Lung (tissue), 11 donors: ENCODE measurements at regions not wholly inside any gene's neighbourhood (a gene's known extent, or its start where the extent isn't known, plus 50 kb on each side); places are given as distances from the start of the nearest gene placed in this dataset.

ENCODE experiments used
- ATAC-seq: fragments of 200-7000 bp; cut with Tn5 transposase; one replicate; pipeline ENCODE4 v1.9.1; 2020; ENCODE audit warnings: moderate number of reproducible peaks; ENCODE audit not compliant: insufficient read depth, low FRiP score
- DNase-seq, 3 donors: peaks; one replicate each; pipeline ENCODE4 v3.0.0-alpha.2; 2013 to 2017
- H3K27ac ChIP-seq, 2 donors: one replicate each; pipeline ENCODE4 v1.5.1; 2013; ENCODE audit warnings: mild to moderate bottlenecking in 2 of 2, moderate library complexity in 2 of 2, control low read depth in 1 of 2, inconsistent platforms in 1 of 2, low read depth in 1 of 2, low read length in 1 of 2
- H3K27me3 ChIP-seq, 3 donors: one replicate each; pipeline ENCODE4 v1.5.1; 2013; ENCODE audit warnings: low read length in 2 of 3; ENCODE audit not compliant: control insufficient read depth in 3 of 3, insufficient read depth in 3 of 3
- H3K36me3 ChIP-seq, 4 donors: one replicate each; pipeline ENCODE4 v1.5.1; 2013; ENCODE audit warnings: low read length in 4 of 4, mild to moderate bottlenecking in 1 of 4, moderate library complexity in 1 of 4; ENCODE audit not compliant: control insufficient read depth in 4 of 4, insufficient read depth in 4 of 4
- H3K4me1 ChIP-seq, 5 donors: one replicate each; pipeline ENCODE4 v1.5.1; 2013; ENCODE audit warnings: low read length in 5 of 5, mild to moderate bottlenecking in 2 of 5, moderate library complexity in 1 of 5; ENCODE audit not compliant: control insufficient read depth in 5 of 5, insufficient read depth in 5 of 5
- H3K4me3 ChIP-seq: one replicate; pipeline ENCODE4 v1.5.1; 2013; ENCODE audit warnings: mild to moderate bottlenecking, control low read depth, moderate library complexity
- H3K9ac ChIP-seq, 2 donors: one replicate each; pipeline ENCODE4 v1.5.1; 2013; ENCODE audit warnings: low read length in 2 of 2, control low read depth in 1 of 2; ENCODE audit not compliant: insufficient read depth in 1 of 2
- H3K9me3 ChIP-seq, 4 donors: one replicate each; pipeline ENCODE4 v1.5.1; 2013; ENCODE audit warnings: low read length in 3 of 4, mild to moderate bottlenecking in 1 of 4, moderate library complexity in 1 of 4; ENCODE audit not compliant: control insufficient read depth in 4 of 4, insufficient read depth in 3 of 4
- WGBS, 2 donors: extraction: QIAGEN DNeasy Blood & Tissue Kit; methylation state at CpG; one replicate each; pipeline ENCODE4 v1.1.7; 2013; 5-methylcytosine and 5-hydroxymethylcytosine counted together
- TF ChIP-seq, protein P1 (sequence below): IDR thresholded peaks from 2 replicates; pipeline ENCODE4 v1.5.1; 2012; ENCODE audit warnings: mild to moderate bottlenecking; ENCODE audit errors: control extremely low read depth, extremely low read depth
- donor health status: control.
- donor health status: control.
- donor health status: Bipolar disorder and iron deficiency.
- donor health status: healthy.
- donor health status: DM: yes; HTN: yes; CAD: no.

DNA sequence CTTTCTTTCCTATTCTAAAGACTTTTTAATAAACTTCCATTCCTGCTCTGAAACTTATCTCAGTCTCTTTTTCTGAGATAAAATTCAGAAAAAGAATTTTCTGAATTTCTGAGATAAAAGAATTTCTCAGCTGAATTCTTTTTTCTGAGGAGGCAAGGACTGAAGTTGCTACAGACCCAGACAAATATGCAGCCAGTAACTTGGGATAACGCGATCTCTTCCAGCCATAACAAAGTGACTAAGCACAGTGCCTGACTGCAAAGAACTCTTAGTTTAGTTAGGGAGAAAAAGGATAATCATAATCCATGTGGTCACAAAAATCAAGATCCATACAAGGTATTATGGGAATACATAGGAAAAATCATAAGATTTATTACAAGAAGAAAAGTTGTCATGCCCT is 222.0 kb upstream of the GAP43 start:
- Histone ChIP-seq H3K27ac (no peak overlapping the region), H3K9me3 (no peaks in the 10 kb centered on the region), H3K4me3 (no peak overlapping the region), H3K27me3 (no peaks in the 10 kb centered on the region), H3K36me3 (no peaks in the 10 kb centered on the region), H3K4me1 (no peaks in the 10 kb centered on the region), H3K9ac (no peak overlapping the region)
- TF ChIP-seq, protein P1, sequence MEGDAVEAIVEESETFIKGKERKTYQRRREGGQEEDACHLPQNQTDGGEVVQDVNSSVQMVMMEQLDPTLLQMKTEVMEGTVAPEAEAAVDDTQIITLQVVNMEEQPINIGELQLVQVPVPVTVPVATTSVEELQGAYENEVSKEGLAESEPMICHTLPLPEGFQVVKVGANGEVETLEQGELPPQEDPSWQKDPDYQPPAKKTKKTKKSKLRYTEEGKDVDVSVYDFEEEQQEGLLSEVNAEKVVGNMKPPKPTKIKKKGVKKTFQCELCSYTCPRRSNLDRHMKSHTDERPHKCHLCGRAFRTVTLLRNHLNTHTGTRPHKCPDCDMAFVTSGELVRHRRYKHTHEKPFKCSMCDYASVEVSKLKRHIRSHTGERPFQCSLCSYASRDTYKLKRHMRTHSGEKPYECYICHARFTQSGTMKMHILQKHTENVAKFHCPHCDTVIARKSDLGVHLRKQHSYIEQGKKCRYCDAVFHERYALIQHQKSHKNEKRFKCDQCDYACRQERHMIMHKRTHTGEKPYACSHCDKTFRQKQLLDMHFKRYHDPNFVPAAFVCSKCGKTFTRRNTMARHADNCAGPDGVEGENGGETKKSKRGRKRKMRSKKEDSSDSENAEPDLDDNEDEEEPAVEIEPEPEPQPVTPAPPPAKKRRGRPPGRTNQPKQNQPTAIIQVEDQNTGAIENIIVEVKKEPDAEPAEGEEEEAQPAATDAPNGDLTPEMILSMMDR: no peak
- DNase-seq (no peak), ATAC-seq (no peak)
- 83 to 88% methylated on average over 2 of the region's 2 CpGs for WGBS, 2 donors

DNA sequence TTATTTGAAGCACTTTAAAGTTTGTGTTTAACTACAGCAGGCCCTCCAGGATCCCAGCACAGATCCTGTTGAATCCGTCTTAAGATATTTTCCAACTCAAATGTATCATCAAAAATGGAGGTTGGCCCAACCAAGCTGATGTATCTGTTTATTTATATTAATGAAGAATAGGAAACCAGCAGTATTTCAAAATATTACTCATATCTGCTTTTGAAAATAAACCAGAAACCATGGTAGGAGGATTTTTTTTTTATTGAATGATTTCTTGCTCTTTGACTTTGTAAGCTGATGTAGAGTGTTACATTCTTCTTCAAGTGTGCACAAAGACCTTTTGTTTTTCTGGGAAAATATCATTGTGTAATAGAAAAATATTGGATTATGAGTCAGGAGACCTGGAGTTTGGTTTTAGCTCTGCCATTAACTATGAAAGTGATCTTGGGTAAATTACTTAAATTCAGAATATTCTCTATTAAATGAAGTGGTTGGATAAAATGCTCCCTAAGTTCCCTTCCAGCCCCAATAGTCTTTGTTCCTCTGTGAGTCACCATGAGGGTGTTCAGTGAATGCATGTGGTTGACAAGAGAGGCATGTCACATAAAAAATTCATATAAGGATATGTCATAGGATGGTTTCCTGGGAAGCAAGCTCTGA is 221.3 kb upstream of the GAP43 start:
- ATAC-seq: no peak
- no peak overlapping the region for H3K27ac ChIP-seq

DNA sequence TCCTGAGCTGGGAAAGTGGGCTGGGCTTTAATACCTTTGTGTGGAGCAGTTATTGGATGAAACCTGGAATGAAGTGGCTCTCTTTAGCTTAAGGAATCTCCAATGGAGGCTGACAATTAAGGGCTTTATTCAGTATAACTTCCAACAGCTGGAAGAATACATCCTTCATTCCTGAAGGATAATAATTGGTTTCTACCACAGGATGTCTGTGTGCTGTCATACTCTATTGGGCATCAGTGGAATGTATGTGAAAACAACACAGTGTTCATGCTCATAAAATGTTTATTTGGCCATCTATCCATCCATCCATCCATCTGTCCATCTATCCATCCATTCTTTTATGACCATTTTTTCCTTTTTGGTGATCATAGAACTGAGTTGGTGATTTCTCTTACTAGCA is 220.7 kb upstream of the GAP43 start:
- Histone ChIP-seq H3K36me3 (no peaks in the 10 kb centered on the region), H3K4me3 (no peak overlapping the region), H3K9me3 (no peaks in the 10 kb centered on the region), H3K4me1 (no peaks in the 10 kb centered on the region), H3K27ac (no peak overlapping the region), H3K9ac (no peak overlapping the region), H3K27me3 (no peaks in the 10 kb centered on the region)
- ATAC-seq: no peak
- DNase-seq: no peak
- TF ChIP-seq, protein P1: no peak

More for the DNA sequence above, 221.3 kb upstream of the GAP43 start:
- Histone ChIP-seq H3K36me3 (no peaks in the 10 kb centered on the region), H3K27me3 (no peaks in the 10 kb centered on the region), H3K4me1 (no peaks in the 10 kb centered on the region), H3K4me3 (no peak overlapping the region), H3K9ac (no peak overlapping the region), H3K9me3 (no peaks in the 10 kb centered on the region)
- no peak for DNase-seq
- TF ChIP-seq, protein P1: no peak
- WGBS, 2 donors: 84 to 96% methylated on average over 1 of the region's 1 CpG

DNA sequence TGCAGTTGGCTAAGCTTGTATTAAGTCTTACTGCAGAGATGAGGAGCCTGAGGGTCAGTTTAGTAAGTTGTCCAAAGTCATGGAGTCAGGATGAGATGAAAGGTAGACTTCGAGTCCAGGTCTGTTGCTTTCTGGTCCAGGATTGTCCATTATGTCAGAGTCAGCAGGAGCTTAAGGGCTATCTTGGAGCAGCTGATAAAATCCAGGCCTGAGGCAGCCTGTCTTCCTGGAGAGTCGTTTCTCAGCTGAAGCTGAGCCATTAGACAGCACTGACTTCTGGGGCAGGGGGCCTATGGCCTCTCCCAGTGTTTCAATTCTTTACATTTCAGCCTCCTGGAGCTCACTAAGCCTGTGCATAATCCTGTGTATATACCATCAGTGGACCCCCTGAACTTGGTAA is 219.5 kb upstream of the GAP43 start:
- Histone ChIP-seq H3K4me1 (no peaks in the 10 kb centered on the region), H3K27me3 (no peaks in the 10 kb centered on the region), H3K9me3 (no peaks in the 10 kb centered on the region), H3K27ac (no peak overlapping the region), H3K9ac (no peak overlapping the region), H3K36me3 (no peaks in the 10 kb centered on the region), H3K4me3 (no peak overlapping the region)
- ATAC-seq (no peak), DNase-seq (no peak)
- WGBS, 2 donors: 57 to 65% methylated on average over 2 of the region's 2 CpGs
- TF ChIP-seq, protein P1: no peak
